ENCODE measurements at regions not wholly inside any gene's neighbourhood (a gene's known extent, or its start where the extent isn't known, plus 50 kb on each side); places are given as distances from the start of the nearest gene placed in this dataset.

- no peak for FAIRE-seq
- H3K27me3 ChIP-seq (ENCODE audit: control insufficient read depth in 2 of 2, insufficient read depth in 2 of 2, low read length in 2 of 2), result peaks cover 7 to 16% of the 10 kb centered on the region in 2 experiments; a peak in 3 of 5 replicates
- H3K4me1 ChIP-seq (replicated peaks in 1 of 2; ENCODE audit: control insufficient read depth in 2 of 2, insufficient read depth in 2 of 2, low read length in 2 of 2), result no peaks in the 10 kb centered on the region
- intact Hi-C loops (cut with micrococcal nuclease) (no loop called here), in situ Hi-C loops (cut with MboI) (no loop called here)
- H3K9ac ChIP-seq (ENCODE audit: insufficient read depth in 1 of 2, low read depth in 2 of 2, low read length in 2 of 2), result no peak overlapping the region
- ChIA-PET POLR2A (interaction anchor here (0.7 kb wide), 1 partner anchor 14 kb away, joined by 3 read pairs; no protein-coding TSS in a partner anchor), CTCF (ENCODE audit: low intra/inter-chr PET ratio) (no interaction called here)
- H3K4me2 ChIP-seq (ENCODE audit: insufficient read depth, low read length), result no peak overlapping the region
- H3K27ac ChIP-seq (ENCODE audit: extremely low read depth, low read depth, low read length), result no peak overlapping the region
- no peaks in the 10 kb centered on the region for H3K9me3 ChIP-seq (replicated peaks; ENCODE audit: control insufficient read depth, insufficient read depth, low read depth, low read length)
- no peaks in the 10 kb centered on the region for H4K20me1 ChIP-seq (replicated peaks; ENCODE audit: control insufficient read depth, insufficient read depth, low read length)
- H3K9me1 ChIP-seq (ENCODE audit: control insufficient read depth, insufficient read depth, low read length), result no peaks in the 10 kb centered on the region
- DNase-seq (ENCODE audit: extremely low read depth in 1 of 4, low spot score in 3 of 4), result peak in 2 of 4 experiments; percentile 15 to 22
- ATAC-seq, result peak; percentile 70
- no peaks in the 10 kb centered on the region for H3K36me3 ChIP-seq (ENCODE audit: control insufficient read depth, insufficient read depth, low read length)
- WGBS (ENCODE audit: insufficient coverage, low coverage, missing lambda C conversion rate), result under 1% methylated on average over 8 of the region's 8 CpGs
- no peak overlapping the region for H2AFZ ChIP-seq (ENCODE audit: low read depth, low read length)
- no peak overlapping the region for H3K4me3 ChIP-seq
- H3K79me2 ChIP-seq (ENCODE audit: control insufficient read depth, insufficient read depth, low read length), result no peaks in the 10 kb centered on the region
- BruUV-seq (replicated peaks), result no TSS peak
- TF ChIP-seq ZNF655 (CRISPR knock-in tag; IDR thresholded peaks at IDR 0.05) (no peak), ZNF407 (IDR thresholded peaks at IDR 0.05; ENCODE audit: low read depth) (no peak), POLR2AphosphoS5 (IDR thresholded peaks at IDR 0.05; ENCODE audit: control insufficient read depth, insufficient read depth, low read depth, low read length) (no peak), ZNF134 (CRISPR knock-in tag; conservative IDR thresholded peaks at IDR 0.05) (no peak), TEAD2 (tag; IDR thresholded peaks at IDR 0.05) (peak; percentile 44; the same call in 1 of the 2 replicates), HOMEZ (CRISPR knock-in tag; IDR thresholded peaks at IDR 0.05) (no peak), ZNF197 (CRISPR knock-in tag; IDR thresholded peaks at IDR 0.05; ENCODE audit: low read depth) (no peak), SMARCA5 (IDR thresholded peaks at IDR 0.05) (no peak)
Observed at GRCh38 chr6:150667977-150668716, 68.5 kb downstream of the PLEKHG1 start.
